Mucosa of gallbladder (tissue), 1 donor: ENCODE measurements at regions not wholly inside any gene's neighbourhood (a gene's known extent, or its start where the extent isn't known, plus 50 kb on each side); places are given as distances from the start of the nearest gene placed in this dataset.
"Not testable (repeated sequence)": the region's sequence is repeated elsewhere in the genome, so short reads cannot be mapped to it uniquely, and the experiment has no call there.

Source experiments
- DNase-seq: peaks from one replicate; pipeline ENCODE4 v3.0.0-alpha.2; 2020; ENCODE audit warnings: low spot score
- donor health status: DM: no; HTN: no; CAD: no.

- no peak for DNase-seq
Measured at GRCh38 chr2:52465287-52465686, 1302.3 kb upstream of the CHAC2 start.

DNA sequence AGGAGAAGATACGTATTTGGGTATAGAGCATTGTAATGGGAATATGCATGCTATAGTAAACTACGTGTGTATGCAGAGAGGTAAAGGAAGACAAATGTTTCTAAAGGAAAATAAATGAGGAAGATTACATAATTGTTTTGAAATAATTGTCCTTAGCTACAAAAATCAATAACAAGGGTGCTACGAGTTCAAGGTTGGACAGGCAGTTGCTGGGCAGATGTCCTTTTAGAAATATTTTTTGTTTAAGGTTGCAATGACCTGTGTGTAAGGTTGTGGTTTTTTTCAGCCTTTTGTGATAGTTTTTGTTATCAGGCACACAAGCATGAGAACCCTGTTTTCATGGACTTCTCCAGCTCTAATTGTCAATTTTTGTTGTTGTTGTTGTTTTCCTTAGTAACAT, 1304.1 kb upstream of the CHAC2 start:
- DNase-seq: no peak

GRCh38 chr2:52456561-52457377, 1310.8 kb upstream of the CHAC2 start:
- DNase-seq: no peak

- DNase-seq: no peak
Measured at GRCh38 chr2:52454962-52455361, 1312.6 kb upstream of the CHAC2 start.

GRCh38 chr2:52452201-52452600, 1315.4 kb upstream of the CHAC2 start:
- DNase-seq: no peak

- DNase-seq: no peak
Measured at GRCh38 chr2:52445686-52446085, 1321.9 kb upstream of the CHAC2 start.

DNA sequence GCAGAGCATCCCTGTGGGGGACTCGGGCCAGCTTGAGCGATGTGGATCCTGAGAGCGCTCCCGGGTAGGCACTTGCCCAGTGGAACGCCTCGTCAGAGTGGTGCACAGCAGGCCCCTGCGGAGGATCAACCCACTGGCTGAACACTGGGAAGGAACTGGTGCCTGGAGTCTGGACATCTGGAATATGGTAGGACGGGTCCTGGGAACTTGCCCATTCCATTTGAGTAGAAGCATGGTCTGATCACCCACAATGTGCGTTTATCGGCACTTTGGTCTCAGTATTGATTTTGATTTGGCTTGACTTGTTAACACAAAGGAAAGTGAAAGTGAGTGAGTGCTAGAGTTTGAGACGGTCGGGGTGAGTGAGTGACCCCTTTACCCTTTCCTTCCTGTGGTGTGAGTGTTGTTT, 1336.2 kb upstream of the CHAC2 start:
- DNase-seq: no peak

DNA sequence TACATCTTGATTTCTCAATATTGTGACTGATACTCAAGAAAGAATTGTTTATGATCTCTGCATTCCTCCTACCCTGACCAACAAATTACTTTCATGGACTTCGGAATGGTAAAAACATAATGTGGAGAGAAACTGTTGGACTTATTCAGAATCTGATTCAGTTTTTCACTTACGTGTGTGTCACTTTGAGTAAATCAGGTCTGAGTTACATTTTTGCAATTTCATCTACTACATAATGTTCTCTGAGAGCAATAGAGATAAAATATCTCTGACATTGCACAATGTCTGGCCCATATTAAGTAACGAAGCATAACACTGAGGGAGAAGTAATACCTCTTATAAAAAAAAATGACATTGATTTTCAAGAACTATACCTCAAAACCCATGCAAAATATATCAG, 1337.9 kb upstream of the CHAC2 start:
- no peak for DNase-seq

- DNase-seq: no peak
Measured at GRCh38 chr2:52429171-52429570, 1338.4 kb upstream of the CHAC2 start.

DNA sequence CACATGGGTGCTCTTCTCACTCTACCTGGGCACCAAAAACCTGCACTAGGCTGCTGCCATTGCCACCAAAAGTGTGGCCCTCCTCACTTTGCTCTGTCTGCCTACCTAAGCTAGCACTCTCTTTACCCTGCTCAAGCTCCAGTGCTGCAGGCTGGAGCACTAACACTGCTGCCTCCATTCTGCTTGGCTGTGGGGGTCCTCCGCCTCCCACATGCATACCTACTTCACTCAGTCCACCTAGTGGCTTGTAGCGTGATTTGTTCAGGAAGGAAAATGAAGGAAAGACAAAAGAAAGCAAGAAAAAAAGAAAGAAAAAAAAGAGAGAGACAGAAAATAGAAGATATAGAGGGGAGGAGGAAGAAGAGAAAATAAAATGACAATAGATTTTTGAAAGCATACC, 1339.4 kb upstream of the CHAC2 start:
- no peak for DNase-seq

DNA sequence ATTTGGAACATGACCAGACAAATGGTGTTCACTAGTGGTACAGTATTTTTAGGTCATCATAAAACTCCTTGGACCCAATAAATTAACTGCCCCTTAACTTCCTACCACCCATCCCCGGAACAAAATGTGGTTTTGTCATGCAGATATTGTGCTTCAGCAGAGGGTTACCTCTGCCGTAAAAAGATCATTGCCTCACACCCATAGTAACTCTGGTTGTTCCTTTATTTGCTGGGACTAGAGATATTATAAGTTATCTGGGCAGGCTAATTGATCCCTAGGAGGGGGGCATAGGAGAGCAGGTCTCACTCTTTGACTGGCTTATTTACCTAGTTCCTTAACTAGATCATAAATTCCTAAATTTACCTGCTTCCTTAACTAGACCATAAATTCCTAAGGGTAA, 1343.9 kb upstream of the CHAC2 start:
- no peak for DNase-seq

GRCh38 chr2:52423111-52423510, 1344.5 kb upstream of the CHAC2 start:
- no peak for DNase-seq

DNA sequence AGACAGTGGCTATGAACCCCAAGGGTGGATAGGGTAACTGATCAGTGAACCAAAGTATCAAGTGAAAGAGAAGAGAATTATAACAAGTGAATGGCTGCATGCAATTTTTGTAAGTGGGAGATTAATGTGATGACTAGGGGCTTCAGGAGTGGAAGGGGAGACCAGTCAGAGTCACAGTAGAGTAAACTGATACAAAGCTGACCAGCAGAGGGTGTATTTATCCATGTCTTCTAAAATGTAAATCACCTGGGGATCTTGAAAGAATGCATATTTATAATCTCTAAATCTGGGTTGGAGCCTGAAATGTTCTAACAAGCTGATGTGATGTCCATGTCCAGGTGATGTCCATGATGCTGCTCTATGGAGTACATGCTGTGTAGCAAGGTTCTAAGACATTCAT, 1351.3 kb upstream of the CHAC2 start:
- no peak for DNase-seq

- DNase-seq: no peak
Measured at GRCh38 chr2:52414561-52415295, 1352.9 kb upstream of the CHAC2 start.

DNA sequence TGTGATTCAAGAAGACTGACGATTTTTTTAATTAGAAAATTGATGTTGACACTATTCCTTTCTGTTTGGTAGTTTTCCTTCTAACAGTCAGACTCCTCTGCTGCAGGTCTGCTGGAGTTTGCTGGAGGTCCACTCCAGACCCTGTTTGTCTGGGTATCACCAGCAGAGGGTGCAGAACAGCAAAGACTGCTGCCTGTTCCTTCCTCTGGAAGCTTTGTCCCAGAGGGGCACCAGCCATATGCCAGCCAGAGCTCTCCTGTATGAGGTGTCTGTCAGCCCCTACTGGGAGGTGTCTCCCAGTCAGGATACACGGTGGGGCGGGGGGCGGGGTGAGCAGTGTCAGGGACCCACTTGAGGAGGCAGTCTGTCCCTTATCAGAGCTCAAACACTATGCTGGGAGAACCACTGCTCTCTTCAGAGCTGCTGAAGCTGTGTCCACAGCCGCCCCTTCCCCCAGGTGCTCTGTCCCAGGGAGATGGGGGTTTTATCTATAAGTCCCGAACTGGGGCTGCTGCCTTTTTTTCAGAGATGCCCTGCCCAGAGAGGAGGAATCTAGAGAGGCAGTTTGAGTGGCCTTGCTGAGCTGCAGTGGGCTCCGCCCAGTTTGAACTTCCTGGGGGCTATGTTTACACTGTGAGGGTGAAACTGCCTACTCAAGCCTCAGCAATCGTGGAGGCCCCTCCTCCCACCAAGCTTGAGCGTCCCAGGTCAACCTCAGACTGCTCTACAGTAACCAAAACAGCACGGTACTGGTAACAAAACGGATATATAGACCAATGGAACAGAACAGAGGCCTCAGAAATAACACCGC, 1358.1 kb upstream of the CHAC2 start:
- not testable (repeated sequence) for DNase-seq

- DNase-seq: no peak
Measured at GRCh38 chr2:52405980-52406379, 1361.6 kb upstream of the CHAC2 start.

GRCh38 chr2:52404866-52405265, 1362.7 kb upstream of the CHAC2 start:
- DNase-seq: no peak

DNA sequence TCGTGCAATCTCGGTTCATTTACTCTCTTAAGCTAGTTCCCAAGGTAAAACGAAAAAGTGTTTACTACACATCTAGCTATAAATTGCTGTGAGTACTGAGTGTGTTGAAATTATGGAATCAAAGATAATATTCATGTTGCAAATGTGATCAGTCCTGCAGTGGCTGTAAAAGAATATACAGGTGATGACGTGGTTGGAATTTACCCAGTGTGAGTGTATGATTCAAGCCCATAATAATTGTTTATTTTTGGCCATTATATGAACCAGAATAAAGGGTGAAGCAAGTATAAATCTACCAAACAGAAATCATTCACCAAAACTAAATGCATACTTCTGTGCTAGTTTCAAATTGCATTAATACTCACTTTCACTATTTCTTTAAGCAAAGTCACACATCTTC, 1363.6 kb upstream of the CHAC2 start:
- DNase-seq: no peak

- no peak for DNase-seq
Measured at GRCh38 chr2:52402128-52402527, 1365.5 kb upstream of the CHAC2 start.

GRCh38 chr2:52396836-52397235, 1364.9 kb upstream of the NRXN1 start:
- no peak for DNase-seq

DNA sequence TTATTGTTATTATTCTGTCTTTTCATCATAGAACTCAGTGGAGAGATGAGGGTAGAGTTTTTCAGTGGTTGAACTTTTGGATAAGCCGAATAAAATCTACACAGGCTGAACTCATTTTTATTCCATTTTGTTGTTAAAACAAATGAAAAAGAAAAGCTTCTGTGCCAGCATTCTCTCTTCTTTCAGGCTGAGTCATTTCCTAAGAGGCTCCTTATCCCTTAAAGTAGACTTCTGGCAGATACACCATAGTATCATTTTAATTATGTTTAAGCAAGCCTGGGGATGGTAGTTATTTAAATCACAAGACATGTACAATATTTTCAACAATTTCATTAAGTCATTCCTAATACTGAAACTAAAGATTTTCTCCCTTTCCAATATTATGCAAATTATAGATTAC, 1364.0 kb upstream of the NRXN1 start:
- DNase-seq: no peak

DNA sequence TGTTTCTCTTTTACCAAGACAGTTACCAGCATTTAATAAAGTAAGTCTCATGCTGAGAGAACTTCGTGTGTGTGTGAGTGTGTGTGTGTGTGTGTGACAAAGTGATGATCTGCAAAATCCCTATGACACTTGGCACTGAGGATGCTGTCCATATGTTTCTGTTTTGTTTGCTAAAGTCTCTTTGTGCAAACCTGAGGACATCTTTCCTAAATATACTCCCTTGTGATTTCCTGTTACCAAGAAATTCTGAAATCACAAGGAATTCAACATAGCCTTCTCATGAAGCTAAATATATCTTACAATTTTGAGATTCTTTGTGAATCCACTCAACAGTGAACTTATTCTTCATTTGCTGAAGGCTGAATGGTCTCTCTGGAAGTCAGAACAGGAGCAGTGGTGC, 1359.7 kb upstream of the NRXN1 start:
- DNase-seq: no peak

GRCh38 chr2:52390651-52391050, 1358.7 kb upstream of the NRXN1 start:
- no peak for DNase-seq
